Vagina (tissue), 2 donors: ENCODE measurements at regions not wholly inside any gene's neighbourhood (a gene's known extent, or its start where the extent isn't known, plus 50 kb on each side); places are given as distances from the start of the nearest gene placed in this dataset.
"Not testable (repeated sequence)": the region's sequence is repeated elsewhere in the genome, so short reads cannot be mapped to it uniquely, and the experiment has no call there.

Experiments
- DNase-seq, 2 donors: peaks; one replicate each; pipeline ENCODE4 v3.0.0-alpha.2; 2017; ENCODE audit errors: extremely low spot score in 2 of 2
- H3K27ac ChIP-seq: fragments of 200-600 bp; sonication (generic); one replicate; pipeline ENCODE4 v1.5.1; 2019
- H3K27me3 ChIP-seq: fragments of 200-600 bp; sonication (generic); one replicate; pipeline ENCODE4 v1.5.1; 2019
- H3K36me3 ChIP-seq, 2 donors: fragments of 200-600 bp; sonication (generic); one replicate each; pipeline ENCODE4 v1.5.1; 2017 to 2019
- H3K4me1 ChIP-seq: fragments of 200-600 bp; sonication (generic); one replicate; pipeline ENCODE4 v1.5.1; 2019
- H3K4me3 ChIP-seq, 2 donors: fragments of 200-600 bp; sonication (generic); 1 replicate in 1 of 2; 2 replicates in 1 of 2; pipeline ENCODE4 v1.5.1; 2016 to 2019
- H3K9me3 ChIP-seq: fragments of 200-600 bp; sonication (generic); one replicate; pipeline ENCODE4 v1.5.1; 2019
- POLR2A ChIP-seq, 2 donors: fragments of 450-650 bp; IDR thresholded peaks; one replicate each; pipeline ENCODE4 v1.6.1; 2017; ENCODE audit warnings: antibody characterized with exemption in 2 of 2, mild to moderate bottlenecking in 2 of 2, moderate library complexity in 2 of 2
- POLR2AphosphoS5 ChIP-seq, 2 donors: sonication (generic); formaldehyde crosslinking; IDR thresholded peaks; one replicate each; pipeline ENCODE4 v1.9.0; 2017; ENCODE audit warnings: antibody characterized with exemption in 2 of 2, mild to moderate bottlenecking in 2 of 2, low read depth in 1 of 2; ENCODE audit not compliant: insufficient read depth in 1 of 2
- intact Hi-C: fragments of 100-400 bp; cut with DNase I; formaldehyde crosslinking; loops from one replicate; pipeline ENCODE4 v1.15.1; 2023
- TF ChIP-seq, protein P1 (sequence below), 3 experiments: fragments of 450-650 bp in 2 of 3; fragments of 200-600 bp in 1 of 3; sonication (generic) in 1 of 3; IDR thresholded peaks; one replicate each; pipeline ENCODE4 v1.5.1; 2017 to 2019; ENCODE audit warnings: antibody characterized with exemption in 3 of 3, mild to moderate bottlenecking in 2 of 3, moderate library complexity in 2 of 3

DNA sequence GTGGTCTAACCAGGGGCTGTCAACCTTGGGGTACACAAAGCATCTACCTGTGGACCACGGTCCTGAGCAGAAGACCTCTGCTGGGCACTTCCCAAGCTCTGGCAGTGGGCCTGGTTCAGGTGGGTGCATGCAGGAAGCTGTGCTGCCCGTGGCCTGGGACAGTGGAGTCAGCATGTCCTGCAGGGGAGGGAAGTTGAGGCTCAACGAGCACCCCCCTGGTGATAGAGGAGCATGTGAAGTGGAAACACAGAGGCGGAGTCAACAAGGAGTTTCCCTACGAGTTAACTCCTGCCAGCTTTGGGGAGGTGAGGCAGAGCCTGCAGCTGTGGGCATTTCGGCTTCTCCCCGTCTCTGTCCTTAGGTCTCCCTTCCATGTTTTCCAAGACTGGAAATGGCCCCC lies 67.5 kb upstream of the IRX2 start:
- intact Hi-C loops: no loop called here
- H3K27ac ChIP-seq: no peak overlapping the region
- no peaks in the 10 kb centered on the region for H3K4me1 ChIP-seq
- no peaks in the 10 kb centered on the region for H3K36me3 ChIP-seq
- H3K9me3 ChIP-seq: no peaks in the 10 kb centered on the region
- no peak overlapping the region for H3K4me3 ChIP-seq
- TF ChIP-seq POLR2AphosphoS5 (IDR thresholded peaks at IDR 0.05; ENCODE audit: insufficient read depth in 1 of 2, low read depth in 1 of 2): no peak
- no peaks in the 10 kb centered on the region for H3K27me3 ChIP-seq
- no peak for DNase-seq

DNA sequence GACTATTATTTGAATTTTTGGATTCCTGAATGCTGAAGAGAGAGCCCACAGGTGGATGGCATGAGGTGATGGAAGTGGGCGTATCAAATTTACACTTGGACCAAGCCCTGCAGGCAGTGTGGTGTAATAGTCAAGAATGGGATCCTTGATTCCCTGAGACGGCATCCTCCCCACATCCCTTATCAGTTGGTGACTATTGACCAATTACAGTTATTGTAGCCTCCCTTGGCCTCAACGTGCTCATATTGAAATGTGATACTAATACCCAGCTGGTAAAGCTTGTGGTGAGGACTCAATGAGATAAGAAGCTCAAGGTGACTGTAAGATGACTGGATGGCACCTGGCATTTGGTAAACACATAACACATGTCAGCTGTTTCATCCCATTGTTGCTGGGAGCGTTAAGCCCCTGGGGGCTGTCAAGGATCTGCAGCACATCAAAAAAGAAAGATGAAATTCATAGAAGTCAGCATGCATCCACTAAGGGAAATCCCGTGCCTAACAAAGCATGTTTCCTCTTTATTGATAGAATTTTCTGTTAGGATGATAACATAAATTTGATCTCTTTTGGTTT lies 65.6 kb upstream of the IRX2 start:
- H3K27ac ChIP-seq: no peak overlapping the region

DNA sequence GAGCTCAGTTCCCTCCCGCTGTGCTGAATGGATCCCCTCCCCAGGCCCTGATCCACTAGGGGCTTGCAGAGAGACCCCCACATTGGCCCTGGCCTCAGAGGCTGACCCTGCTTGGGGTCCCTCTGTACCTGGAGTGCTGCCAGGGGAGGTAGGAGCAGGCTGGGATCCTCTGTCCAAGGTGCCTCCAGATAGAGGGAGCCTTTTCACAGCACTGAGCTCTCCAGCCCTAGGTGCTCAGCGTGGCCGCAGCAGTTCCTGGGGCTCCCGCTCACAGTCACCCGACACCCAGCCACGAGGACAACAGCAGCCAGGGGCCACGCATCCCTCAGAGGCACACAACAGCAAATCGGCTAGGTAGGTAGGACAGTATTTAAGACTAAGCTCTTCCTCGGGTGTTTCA lies 62.2 kb upstream of the IRX2 start:
- Histone ChIP-seq H3K27ac (no peak overlapping the region), H3K27me3 (no peaks in the 10 kb centered on the region), H3K9me3 (no peaks in the 10 kb centered on the region), H3K36me3 (no peaks in the 10 kb centered on the region), H3K4me3 (no peak overlapping the region), H3K4me1 (no peaks in the 10 kb centered on the region)
- no peak for DNase-seq
- no peak for TF ChIP-seq POLR2AphosphoS5 (IDR thresholded peaks at IDR 0.05; ENCODE audit: insufficient read depth in 1 of 2, low read depth in 1 of 2)
- no peak for TF ChIP-seq POLR2A (IDR thresholded peaks at IDR 0.05)
- TF ChIP-seq, protein P1, sequence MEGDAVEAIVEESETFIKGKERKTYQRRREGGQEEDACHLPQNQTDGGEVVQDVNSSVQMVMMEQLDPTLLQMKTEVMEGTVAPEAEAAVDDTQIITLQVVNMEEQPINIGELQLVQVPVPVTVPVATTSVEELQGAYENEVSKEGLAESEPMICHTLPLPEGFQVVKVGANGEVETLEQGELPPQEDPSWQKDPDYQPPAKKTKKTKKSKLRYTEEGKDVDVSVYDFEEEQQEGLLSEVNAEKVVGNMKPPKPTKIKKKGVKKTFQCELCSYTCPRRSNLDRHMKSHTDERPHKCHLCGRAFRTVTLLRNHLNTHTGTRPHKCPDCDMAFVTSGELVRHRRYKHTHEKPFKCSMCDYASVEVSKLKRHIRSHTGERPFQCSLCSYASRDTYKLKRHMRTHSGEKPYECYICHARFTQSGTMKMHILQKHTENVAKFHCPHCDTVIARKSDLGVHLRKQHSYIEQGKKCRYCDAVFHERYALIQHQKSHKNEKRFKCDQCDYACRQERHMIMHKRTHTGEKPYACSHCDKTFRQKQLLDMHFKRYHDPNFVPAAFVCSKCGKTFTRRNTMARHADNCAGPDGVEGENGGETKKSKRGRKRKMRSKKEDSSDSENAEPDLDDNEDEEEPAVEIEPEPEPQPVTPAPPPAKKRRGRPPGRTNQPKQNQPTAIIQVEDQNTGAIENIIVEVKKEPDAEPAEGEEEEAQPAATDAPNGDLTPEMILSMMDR (IDR thresholded peaks at IDR 0.05): no peak
- intact Hi-C loops: no loop called here

More for the DNA sequence above, 65.6 kb upstream of the IRX2 start:
- TF ChIP-seq POLR2A (IDR thresholded peaks at IDR 0.05) (no peak), POLR2AphosphoS5 (IDR thresholded peaks at IDR 0.05; ENCODE audit: insufficient read depth in 1 of 2, low read depth in 1 of 2) (no peak)
- TF ChIP-seq, protein P1 (IDR thresholded peaks at IDR 0.05): no peak
- no peak for DNase-seq
- Histone ChIP-seq H3K9me3 (no peaks in the 10 kb centered on the region), H3K36me3 (no peaks in the 10 kb centered on the region), H3K4me1 (no peaks in the 10 kb centered on the region), H3K27me3 (no peaks in the 10 kb centered on the region), H3K4me3 (no peak overlapping the region)
- intact Hi-C loops: no loop called here

DNA sequence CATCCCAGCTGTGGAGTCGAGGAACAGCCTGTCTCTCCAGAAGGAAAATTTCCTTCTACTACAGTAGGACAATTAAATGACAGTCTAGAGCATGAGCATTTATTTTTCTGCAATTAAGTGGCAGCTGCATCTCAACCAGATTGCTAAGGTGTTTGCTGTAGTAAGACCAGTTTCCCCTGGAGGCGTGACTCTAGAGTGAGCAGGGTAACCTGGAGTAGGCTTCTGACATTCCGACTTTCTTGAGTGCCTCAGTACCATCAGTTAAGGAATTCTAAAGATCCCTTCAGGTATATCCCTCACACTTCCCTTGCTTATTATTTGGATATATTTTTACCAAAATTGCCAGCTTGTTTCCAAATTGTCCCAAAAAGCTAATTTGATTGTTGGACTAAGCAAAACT lies 59.2 kb upstream of the IRX2 start:
- H3K4me3 ChIP-seq: no peak overlapping the region
- no peaks in the 10 kb centered on the region for H3K4me1 ChIP-seq
- no peak overlapping the region for H3K27ac ChIP-seq
- TF ChIP-seq POLR2AphosphoS5 (IDR thresholded peaks at IDR 0.05; ENCODE audit: insufficient read depth in 1 of 2, low read depth in 1 of 2) (no peak), POLR2A (IDR thresholded peaks at IDR 0.05) (no peak)
- TF ChIP-seq, protein P1 (IDR thresholded peaks at IDR 0.05): no peak
- H3K27me3 ChIP-seq: no peaks in the 10 kb centered on the region
- no peaks in the 10 kb centered on the region for H3K36me3 ChIP-seq
- DNase-seq: no peak
- intact Hi-C loops: no loop called here
- no peaks in the 10 kb centered on the region for H3K9me3 ChIP-seq

DNA sequence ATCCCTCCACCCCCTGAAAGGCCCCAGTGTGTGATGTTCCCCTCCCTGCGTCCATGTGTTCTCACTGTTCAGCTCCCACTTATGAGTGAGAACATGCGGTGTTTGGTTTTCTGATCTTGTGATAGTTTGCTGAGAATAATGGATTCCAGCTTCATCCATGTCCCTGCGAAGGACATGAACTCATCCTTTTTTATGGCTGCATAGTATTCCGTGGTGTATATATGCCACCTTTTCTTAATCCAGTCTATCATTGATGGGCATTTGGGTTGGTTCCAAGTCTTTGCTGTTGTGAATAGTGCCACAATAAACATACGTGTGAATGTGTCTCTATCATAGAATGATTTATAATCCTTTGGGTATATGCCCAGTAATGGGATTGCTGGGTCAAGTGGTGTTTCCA lies 55.8 kb upstream of the IRX2 start:
- H3K4me3 ChIP-seq, H3K4me1 ChIP-seq, intact Hi-C loops, H3K36me3 ChIP-seq, H3K9me3 ChIP-seq, DNase-seq, H3K27ac ChIP-seq, H3K27me3 ChIP-seq: not testable (repeated sequence)

DNA sequence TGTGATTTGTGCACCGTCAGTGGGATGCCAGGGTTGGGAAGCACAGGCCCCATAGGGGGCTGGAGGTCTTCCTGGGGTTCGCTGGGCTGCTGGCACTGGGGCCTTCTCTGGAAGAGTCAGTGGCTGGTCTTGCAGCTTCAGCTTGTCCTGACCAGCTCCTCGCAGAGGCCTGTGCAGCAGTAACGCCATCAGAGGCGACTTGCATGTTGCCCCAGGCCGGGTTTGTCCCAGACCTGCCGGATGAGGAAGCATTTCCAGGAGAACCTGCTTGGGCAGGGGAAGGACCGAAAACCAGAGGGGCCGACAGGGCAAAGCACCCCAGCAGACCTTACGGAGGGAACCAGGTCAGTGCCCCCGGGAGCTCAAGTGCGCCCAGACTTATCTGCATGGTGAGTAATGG lies 54.7 kb upstream of the IRX2 start:
- Histone ChIP-seq H3K4me1 (no peaks in the 10 kb centered on the region), H3K4me3 (no peak overlapping the region), H3K27me3 (no peaks in the 10 kb centered on the region), H3K9me3 (no peaks in the 10 kb centered on the region), H3K36me3 (no peaks in the 10 kb centered on the region), H3K27ac (no peak overlapping the region)
- TF ChIP-seq, protein P1 (IDR thresholded peaks at IDR 0.05): no peak
- no peak for TF ChIP-seq POLR2AphosphoS5 (IDR thresholded peaks at IDR 0.05; ENCODE audit: insufficient read depth in 1 of 2, low read depth in 1 of 2)
- no peak for TF ChIP-seq POLR2A (IDR thresholded peaks at IDR 0.05)
- DNase-seq: no peak
- intact Hi-C loops: no loop called here
